SK-N-SH (cell line): ENCODE measurements at regions not wholly inside any gene's neighbourhood (a gene's known extent, or its start where the extent isn't known, plus 50 kb on each side); places are given as distances from the start of the nearest gene placed in this dataset.
A peak's percentile ranks its signal among the peaks of the same experiment; 100 is the strongest.

Experiments
- CTCF ChIP-seq: fragments of 200-600 bp; sonication (generic); IDR thresholded peaks from 2 replicates; pipeline ENCODE4 v1.6.1; 2017; ENCODE audit warnings: antibody characterized with exemption, mild to moderate bottlenecking, moderate library complexity
- TF ChIP-seq, protein P1 (sequence below): IDR thresholded peaks from 2 replicates; pipeline ENCODE4 v1.4.0; 2012; ENCODE audit warnings: low read depth, borderline replicate concordance

DNA sequence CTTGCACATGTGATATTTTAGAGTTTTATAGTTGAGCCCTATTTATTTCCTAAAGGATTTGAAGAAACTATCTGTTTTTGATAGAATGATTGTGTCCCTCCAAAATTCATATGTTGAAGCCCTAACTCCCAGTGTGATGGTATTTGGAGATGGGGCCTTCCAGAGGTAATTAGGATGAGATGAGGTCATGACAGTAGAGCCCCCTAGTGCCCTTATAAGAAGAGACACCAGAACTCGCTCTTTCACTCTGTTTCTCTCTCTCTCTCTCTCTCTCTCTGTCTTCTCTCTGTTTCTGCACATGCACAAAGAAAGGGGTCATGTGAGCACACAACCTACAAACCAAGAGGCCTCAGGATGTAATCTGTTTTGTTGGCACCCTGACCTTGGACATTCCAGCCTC lies 921.9 kb upstream of the DIAPH2 start:
- peak; percentile 31; the same call in 1 of the 2 replicates for TF ChIP-seq CTCF
- TF ChIP-seq, protein P1, sequence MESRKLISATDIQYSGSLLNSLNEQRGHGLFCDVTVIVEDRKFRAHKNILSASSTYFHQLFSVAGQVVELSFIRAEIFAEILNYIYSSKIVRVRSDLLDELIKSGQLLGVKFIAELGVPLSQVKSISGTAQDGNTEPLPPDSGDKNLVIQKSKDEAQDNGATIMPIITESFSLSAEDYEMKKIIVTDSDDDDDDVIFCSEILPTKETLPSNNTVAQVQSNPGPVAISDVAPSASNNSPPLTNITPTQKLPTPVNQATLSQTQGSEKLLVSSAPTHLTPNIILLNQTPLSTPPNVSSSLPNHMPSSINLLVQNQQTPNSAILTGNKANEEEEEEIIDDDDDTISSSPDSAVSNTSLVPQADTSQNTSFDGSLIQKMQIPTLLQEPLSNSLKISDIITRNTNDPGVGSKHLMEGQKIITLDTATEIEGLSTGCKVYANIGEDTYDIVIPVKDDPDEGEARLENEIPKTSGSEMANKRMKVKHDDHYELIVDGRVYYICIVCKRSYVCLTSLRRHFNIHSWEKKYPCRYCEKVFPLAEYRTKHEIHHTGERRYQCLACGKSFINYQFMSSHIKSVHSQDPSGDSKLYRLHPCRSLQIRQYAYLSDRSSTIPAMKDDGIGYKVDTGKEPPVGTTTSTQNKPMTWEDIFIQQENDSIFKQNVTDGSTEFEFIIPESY = no peak
